Pancreas (tissue), 10 donors: ENCODE measurements at regions not wholly inside any gene's neighbourhood (a gene's known extent, or its start where the extent isn't known, plus 50 kb on each side); places are given as distances from the start of the nearest gene placed in this dataset.
"Not testable (repeated sequence)": the region's sequence is repeated elsewhere in the genome, so short reads cannot be mapped to it uniquely, and the experiment has no call there.

Source experiments
- ATAC-seq, 4 donors: fragments of 200-7000 bp; cut with Tn5 transposase; one replicate each; pipeline versions ENCODE4 v1.8.0 to v1.9.1; 2020; ENCODE audit warnings: mild to moderate bottlenecking in 4 of 4, moderate library complexity in 4 of 4
- DNase-seq, 6 donors: peaks; one replicate each; pipeline ENCODE4 v3.0.0-alpha.2; 2020
- FAIRE-seq: peaks from 2 replicates; lab custom pipeline; 2012; peaks lifted over from hg19 to GRCh38; lab: Jason Lieb, UNC
- H3K27ac ChIP-seq, 4 donors: fragments of 200-600 bp; sonication (generic); 1 replicate in 3 of 4; 2 replicates in 1 of 4; pipeline versions ENCODE4 v1.5.0 to v1.8.0; 2020
- H3K27me3 ChIP-seq, 4 donors: fragments of 200-600 bp; one replicate each; pipeline ENCODE4 v1.8.0; 2021
- H3K36me3 ChIP-seq, 3 donors: fragments of 200-600 bp; sonication (generic) in 1 of 3; one replicate each; pipeline versions ENCODE4 v1.5.0 to v1.8.0; 2020 to 2021
- H3K4me1 ChIP-seq, 3 donors: fragments of 200-600 bp; one replicate each; pipeline ENCODE4 v1.8.0; 2021
- H3K4me3 ChIP-seq, 4 donors: fragments of 200-600 bp; sonication (generic) in 2 of 4; one replicate each; pipeline versions ENCODE4 v1.5.0 to v1.8.0; 2020 to 2021
- H3K9me3 ChIP-seq, 4 donors: fragments of 200-600 bp; one replicate each; pipeline ENCODE4 v1.8.0; 2021
- CTCF ChIP-seq, 4 donors: fragments of 200-600 bp; sonication (generic) in 3 of 4; IDR thresholded peaks; one replicate each; pipeline versions ENCODE4 v1.5.0 to v1.8.0; 2021; ENCODE audit warnings: antibody characterized with exemption in 4 of 4
- WGBS, 2 donors: extraction: QIAGEN DNeasy Blood & Tissue Kit; methylation state at CpG; one replicate each; pipeline ENCODE4 v1.1.7; 2013; 5-methylcytosine and 5-hydroxymethylcytosine counted together
- intact Hi-C, 3 donors: fragments of 100-400 bp; cut with DNase I; formaldehyde crosslinking; loops; one replicate each; pipeline versions ENCODE4 v1.11.1 to v1.14.2; 2022
- donor health status: healthy with polysubstance abuse.
- donor health status: DM: no; HTN: no; CAD: no; lungs with moderate emphysema.
- donor health status: DM: no; HTN: no; CAD: no.
- donor health status: control.
- donor health status: control.
- donor health status: Bipolar disorder and iron deficiency.
- donor health status: DM: yes; HTN: yes; CAD: no.
- donor health status: DM: no; HTN: no; CAD: no.
- donor health status: DM: no; HTN: no; CAD: no.
- donor health status: DM: yes; HTN: yes; CAD: no.

DNA sequence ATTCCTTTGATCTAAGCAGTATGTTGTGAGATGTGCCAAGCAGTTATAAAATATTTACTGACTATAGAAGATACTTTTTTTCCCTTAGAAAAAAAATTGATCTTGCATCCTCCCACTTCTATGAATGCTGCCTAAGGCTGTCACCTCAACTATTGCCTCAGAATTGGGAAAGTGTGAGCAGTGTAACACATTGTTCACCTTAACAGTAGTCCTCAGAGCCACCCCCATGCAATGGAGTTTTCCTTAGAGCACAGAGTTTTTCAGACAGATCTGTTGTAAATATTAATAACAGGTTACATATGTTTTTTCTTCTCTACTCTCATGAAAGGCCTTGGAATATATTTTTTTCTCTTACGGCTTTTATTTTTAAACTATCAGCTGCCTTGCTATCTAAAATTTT is 607.3 kb downstream of the STK39 start:
- Histone ChIP-seq H3K4me1 (no peaks in the 10 kb centered on the region), H3K27me3 (no peaks in the 10 kb centered on the region), H3K36me3 (no peaks in the 10 kb centered on the region), H3K9me3 (no peaks in the 10 kb centered on the region), H3K27ac (no peak overlapping the region), H3K4me3 (no peak overlapping the region)
- WGBS, 2 donors: 44 to 97% methylated on average over 1 of the region's 1 CpG
- no peak for ATAC-seq
- intact Hi-C loops: no loop called here
- DNase-seq: no peak
- TF ChIP-seq CTCF (IDR thresholded peaks at IDR 0.05): no peak
- no peak for FAIRE-seq

GRCh38 chr2:167637741-167638140 is 609.7 kb downstream of the STK39 start:
- ATAC-seq (no peak), DNase-seq (no peak), FAIRE-seq (no peak)
- intact Hi-C loops: no loop called here
- Histone ChIP-seq H3K9me3 (no peaks in the 10 kb centered on the region), H3K36me3 (no peaks in the 10 kb centered on the region), H3K27ac (no peak overlapping the region), H3K27me3 (no peaks in the 10 kb centered on the region), H3K4me3 (no peak overlapping the region), H3K4me1 (no peaks in the 10 kb centered on the region)
- no peak for TF ChIP-seq CTCF (IDR thresholded peaks at IDR 0.05)

DNA sequence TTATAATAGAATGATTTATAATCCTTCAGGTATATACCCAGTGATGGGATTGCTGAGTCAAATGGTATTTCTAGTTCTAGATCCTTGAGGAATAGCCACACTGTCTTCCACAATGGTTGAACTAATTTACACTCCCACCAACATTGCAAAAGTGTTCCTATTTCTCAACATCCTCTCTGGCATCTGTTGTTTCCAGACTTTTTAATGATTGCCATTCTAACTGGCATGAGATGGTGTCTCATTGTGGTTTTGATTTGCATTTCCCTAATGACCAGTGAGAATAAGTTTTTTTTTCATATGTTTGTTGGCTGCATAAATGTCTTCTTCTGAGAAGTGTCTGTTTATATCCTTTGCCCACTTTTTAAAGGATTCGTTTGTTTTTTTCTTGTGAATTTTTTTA is 615.1 kb downstream of the STK39 start:
- intact Hi-C loops, DNase-seq, H3K36me3 ChIP-seq, H3K4me1 ChIP-seq, H3K27me3 ChIP-seq, H3K4me3 ChIP-seq, FAIRE-seq, H3K27ac ChIP-seq, ATAC-seq, H3K9me3 ChIP-seq: not testable (repeated sequence)
- 76 to 78% methylated on average over 1 of the region's 1 CpG for WGBS, 2 donors

- FAIRE-seq (no peak), DNase-seq (no peak)
- TF ChIP-seq CTCF (IDR thresholded peaks at IDR 0.05): no peak
Observed at GRCh38 chr2:167626961-167627360, 620.4 kb downstream of the STK39 start.

DNA sequence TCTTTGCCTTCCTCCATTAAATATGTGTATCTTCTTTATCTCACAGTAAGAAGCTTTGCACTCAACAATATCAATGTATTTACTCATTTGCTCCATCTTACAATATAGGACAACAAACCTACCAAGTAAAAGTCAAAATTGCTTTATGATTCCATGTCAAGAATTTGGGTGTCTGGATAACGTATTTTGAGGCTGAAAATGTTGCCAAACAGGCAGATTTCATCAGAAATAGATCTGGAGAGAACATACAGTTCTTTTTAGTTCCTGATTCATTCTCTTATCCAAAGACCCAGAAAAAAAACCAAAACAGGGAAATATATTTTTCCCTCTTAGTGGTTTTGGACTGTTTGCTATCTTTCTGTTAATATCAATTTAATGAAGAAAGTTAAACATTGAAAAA is 621.1 kb downstream of the STK39 start:
- no peaks in the 10 kb centered on the region for H3K9me3 ChIP-seq
- 55 to 73% methylated on average over 1 of the region's 1 CpG for WGBS, 2 donors
- TF ChIP-seq CTCF (IDR thresholded peaks at IDR 0.05): no peak
- intact Hi-C loops: no loop called here
- ATAC-seq: no peak
- no peak overlapping the region for H3K27ac ChIP-seq
- no peaks in the 10 kb centered on the region for H3K27me3 ChIP-seq
- FAIRE-seq: no peak
- DNase-seq: no peak
- no peak overlapping the region for H3K4me3 ChIP-seq
- no peaks in the 10 kb centered on the region for H3K4me1 ChIP-seq
- no peaks in the 10 kb centered on the region for H3K36me3 ChIP-seq

More at GRCh38 chr2:167626961-167627360, 620.4 kb downstream of the STK39 start:
- no peaks in the 10 kb centered on the region for H3K9me3 ChIP-seq
- H3K36me3 ChIP-seq: no peaks in the 10 kb centered on the region
- H3K4me1 ChIP-seq: no peaks in the 10 kb centered on the region
- ATAC-seq: no peak
- H3K27ac ChIP-seq: no peak overlapping the region
- intact Hi-C loops: no loop called here
- H3K27me3 ChIP-seq: no peaks in the 10 kb centered on the region
- H3K4me3 ChIP-seq: no peak overlapping the region

DNA sequence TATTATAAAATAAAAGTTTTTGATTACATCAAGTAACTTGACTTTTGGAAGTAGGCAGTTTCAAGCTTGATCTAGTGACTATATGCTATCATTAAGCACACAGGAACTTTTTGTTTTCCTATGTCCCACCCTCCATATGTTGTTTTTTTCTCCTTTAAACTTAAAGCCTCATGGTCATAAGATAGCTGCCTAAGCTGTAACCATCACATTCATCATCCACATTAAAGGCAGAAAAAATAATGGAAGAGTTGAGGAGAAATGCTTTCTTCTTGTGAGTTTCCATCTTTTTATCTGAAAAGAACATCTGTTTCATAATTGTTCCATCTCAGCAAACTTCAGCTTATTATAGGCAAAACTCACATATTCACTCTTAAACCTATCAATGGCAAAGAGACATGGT is 630.4 kb downstream of the STK39 start:
- DNase-seq (no peak), ATAC-seq (no peak), FAIRE-seq (no peak)
- no peak for TF ChIP-seq CTCF (IDR thresholded peaks at IDR 0.05)
- H3K27ac ChIP-seq: no peak overlapping the region
- intact Hi-C loops: no loop called here
- no peaks in the 10 kb centered on the region for H3K4me1 ChIP-seq
- no peaks in the 10 kb centered on the region for H3K27me3 ChIP-seq
- no peaks in the 10 kb centered on the region for H3K36me3 ChIP-seq
- H3K4me3 ChIP-seq: no peak overlapping the region
- H3K9me3 ChIP-seq: no peaks in the 10 kb centered on the region
